Glutamatergic neuron (in vitro differentiated cells): ENCODE measurements at regions not wholly inside any gene's neighbourhood (a gene's known extent, or its start where the extent isn't known, plus 50 kb on each side); places are given as distances from the start of the nearest gene placed in this dataset.

Source experiments
- DNase-seq: peaks from one replicate; pipeline ENCODE4 v3.0.0; 2022
- H3K27ac Mint-ChIP-seq: one replicate; pipeline ENCODE4 v1.8.0; 2020; ENCODE audit warnings: mild to moderate bottlenecking, mixed read lengths, inconsistent platforms; ENCODE audit not compliant: unreplicated experiment
- H3K27me3 Mint-ChIP-seq: one replicate; pipeline ENCODE4 v1.8.0; 2020; ENCODE audit warnings: mild to moderate bottlenecking, moderate library complexity, mixed read lengths, inconsistent platforms; ENCODE audit not compliant: unreplicated experiment
- H3K36me3 Mint-ChIP-seq: one replicate; pipeline ENCODE4 v1.8.0; 2020; ENCODE audit warnings: mild to moderate bottlenecking, mixed read lengths, inconsistent platforms; ENCODE audit not compliant: unreplicated experiment
- H3K4me1 Mint-ChIP-seq: one replicate; pipeline ENCODE4 v1.8.0; 2020; ENCODE audit warnings: mild to moderate bottlenecking, low read depth, mixed read lengths, inconsistent platforms; ENCODE audit not compliant: unreplicated experiment
- H3K4me3 Mint-ChIP-seq: one replicate; pipeline ENCODE4 v1.8.0; 2020; ENCODE audit warnings: mild to moderate bottlenecking, mixed read lengths, inconsistent platforms; ENCODE audit not compliant: unreplicated experiment
- H3K9me3 Mint-ChIP-seq: one replicate; pipeline ENCODE4 v1.8.0; 2020; ENCODE audit warnings: mild to moderate bottlenecking, moderate library complexity, mixed read lengths, inconsistent platforms; ENCODE audit not compliant: unreplicated experiment
- CTCF ChIP-seq: fragments of 200-600 bp; sonication (generic); IDR thresholded peaks from one replicate; pipeline ENCODE4 v1.5.0; 2021; ENCODE audit not compliant: partially characterized antibody, unreplicated experiment

GRCh38 chr4:38364383-38364963, 299.5 kb upstream of the KLF3 start:
- Mint-ChIP-seq H3K4me3 (no peak overlapping the region), H3K4me1 (no peaks in the 10 kb centered on the region), H3K27me3 (no peaks in the 10 kb centered on the region)

GRCh38 chr4:38365261-38365660, 298.7 kb upstream of the KLF3 start:
- Mint-ChIP-seq H3K36me3 (no peaks in the 10 kb centered on the region), H3K4me3 (no peak overlapping the region), H3K27ac (no peak overlapping the region), H3K9me3 (no peaks in the 10 kb centered on the region), H3K27me3 (no peaks in the 10 kb centered on the region), H3K4me1 (no peaks in the 10 kb centered on the region)
- no peak for TF ChIP-seq CTCF
- no peak for DNase-seq

More at GRCh38 chr4:38364383-38364963, 299.5 kb upstream of the KLF3 start:
- no peak for TF ChIP-seq CTCF
- no peaks in the 10 kb centered on the region for H3K36me3 Mint-ChIP-seq
- H3K27ac Mint-ChIP-seq = no peak overlapping the region
- no peak for DNase-seq
- H3K9me3 Mint-ChIP-seq = no peaks in the 10 kb centered on the region

GRCh38 chr4:38365748-38366310, 298.2 kb upstream of the KLF3 start:
- H3K27ac Mint-ChIP-seq = no peak overlapping the region
- H3K4me3 Mint-ChIP-seq = no peak overlapping the region
- H3K36me3 Mint-ChIP-seq = no peaks in the 10 kb centered on the region
- no peak for DNase-seq
- H3K9me3 Mint-ChIP-seq = no peaks in the 10 kb centered on the region
- no peaks in the 10 kb centered on the region for H3K27me3 Mint-ChIP-seq
- TF ChIP-seq CTCF = no peak
- H3K4me1 Mint-ChIP-seq = no peaks in the 10 kb centered on the region

- Mint-ChIP-seq H3K27me3 (no peaks in the 10 kb centered on the region), H3K4me3 (no peak overlapping the region), H3K4me1 (no peaks in the 10 kb centered on the region), H3K36me3 (no peaks in the 10 kb centered on the region), H3K9me3 (no peaks in the 10 kb centered on the region), H3K27ac (no peak overlapping the region)
- no peak for DNase-seq
- no peak for TF ChIP-seq CTCF
Observed at GRCh38 chr4:38366456-38366855, 297.5 kb upstream of the KLF3 start.

- H3K27me3 Mint-ChIP-seq = no peaks in the 10 kb centered on the region
- TF ChIP-seq CTCF = no peak
- no peaks in the 10 kb centered on the region for H3K9me3 Mint-ChIP-seq
- H3K4me1 Mint-ChIP-seq = no peaks in the 10 kb centered on the region
- DNase-seq = no peak
- no peak overlapping the region for H3K27ac Mint-ChIP-seq
- H3K36me3 Mint-ChIP-seq = no peaks in the 10 kb centered on the region
- no peak overlapping the region for H3K4me3 Mint-ChIP-seq
Observed at GRCh38 chr4:38366997-38367396, 297.0 kb upstream of the KLF3 start.
